Esophagus squamous epithelium (tissue), 4 donors: ENCODE measurements at regions not wholly inside any gene's neighbourhood (a gene's known extent, or its start where the extent isn't known, plus 50 kb on each side); places are given as distances from the start of the nearest gene placed in this dataset.

ENCODE experiments used
- POLR2A ChIP-seq, 4 donors: fragments of 450-650 bp; IDR thresholded peaks; one replicate each; pipeline ENCODE4 v1.6.1; 2017; ENCODE audit warnings: antibody characterized with exemption in 4 of 4, mild to moderate bottlenecking in 4 of 4, moderate library complexity in 3 of 4
- TF ChIP-seq, protein P1 (sequence below), 6 experiments: fragments of 450-650 bp in 4 of 6; fragments of 200-600 bp in 2 of 6; sonication (generic) in 2 of 6; IDR thresholded peaks; one replicate each; pipeline ENCODE4 v1.5.1; 2016 to 2019; ENCODE audit warnings: antibody characterized with exemption in 6 of 6, mild to moderate bottlenecking in 4 of 6, moderate library complexity in 4 of 6

DNA sequence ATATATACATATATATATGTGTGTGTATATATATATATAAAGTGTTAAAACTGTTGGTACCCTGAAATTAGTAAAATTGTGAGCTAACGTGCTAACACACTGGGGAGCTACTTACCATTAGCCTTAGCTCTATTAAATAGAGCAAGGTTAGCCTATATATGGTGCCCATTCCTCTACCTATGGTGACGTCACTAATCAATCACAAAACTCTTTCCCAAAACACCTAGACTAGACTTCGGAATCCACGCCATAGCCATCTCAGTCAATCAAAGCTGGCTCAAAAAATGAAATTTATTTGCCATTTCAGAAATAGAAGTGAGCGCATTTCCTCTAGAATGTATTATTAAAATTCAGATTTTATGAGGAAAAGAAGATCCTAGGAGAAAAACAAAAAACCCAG is 229.0 kb upstream of the TENM3 start:
- TF ChIP-seq POLR2A (IDR thresholded peaks at IDR 0.05), result no peak
- TF ChIP-seq, protein P1, sequence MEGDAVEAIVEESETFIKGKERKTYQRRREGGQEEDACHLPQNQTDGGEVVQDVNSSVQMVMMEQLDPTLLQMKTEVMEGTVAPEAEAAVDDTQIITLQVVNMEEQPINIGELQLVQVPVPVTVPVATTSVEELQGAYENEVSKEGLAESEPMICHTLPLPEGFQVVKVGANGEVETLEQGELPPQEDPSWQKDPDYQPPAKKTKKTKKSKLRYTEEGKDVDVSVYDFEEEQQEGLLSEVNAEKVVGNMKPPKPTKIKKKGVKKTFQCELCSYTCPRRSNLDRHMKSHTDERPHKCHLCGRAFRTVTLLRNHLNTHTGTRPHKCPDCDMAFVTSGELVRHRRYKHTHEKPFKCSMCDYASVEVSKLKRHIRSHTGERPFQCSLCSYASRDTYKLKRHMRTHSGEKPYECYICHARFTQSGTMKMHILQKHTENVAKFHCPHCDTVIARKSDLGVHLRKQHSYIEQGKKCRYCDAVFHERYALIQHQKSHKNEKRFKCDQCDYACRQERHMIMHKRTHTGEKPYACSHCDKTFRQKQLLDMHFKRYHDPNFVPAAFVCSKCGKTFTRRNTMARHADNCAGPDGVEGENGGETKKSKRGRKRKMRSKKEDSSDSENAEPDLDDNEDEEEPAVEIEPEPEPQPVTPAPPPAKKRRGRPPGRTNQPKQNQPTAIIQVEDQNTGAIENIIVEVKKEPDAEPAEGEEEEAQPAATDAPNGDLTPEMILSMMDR (IDR thresholded peaks at IDR 0.05), result no peak
